Fibroblast of the aortic adventitia (primary cell): ENCODE measurements at regions not wholly inside any gene's neighbourhood (a gene's known extent, or its start where the extent isn't known, plus 50 kb on each side); places are given as distances from the start of the nearest gene placed in this dataset.

Source experiments
- DNase-seq: peaks from one replicate; pipeline ENCODE4 v3.0.0-alpha.2; 2010; ENCODE audit warnings: low read depth
- H3K4me3 ChIP-seq: 2 replicates; pipeline ENCODE4 v1.5.1; 2011; ENCODE audit warnings: low read depth, mild to moderate bottlenecking, control low read depth, low read length, moderate library complexity
- CTCF ChIP-seq: IDR thresholded peaks from 2 replicates; pipeline ENCODE4 v1.5.1; 2011; ENCODE audit warnings: mild to moderate bottlenecking, low read length, control low read depth, inconsistent platforms; ENCODE audit not compliant: insufficient read depth

GRCh38 chr14:103217538-103217937, 94.3 kb downstream of the TNFAIP2 start:
- no peak overlapping the region for H3K4me3 ChIP-seq
- no peak for DNase-seq
- TF ChIP-seq CTCF: no peak

GRCh38 chr14:103220134-103220981, 97.1 kb downstream of the TNFAIP2 start:
- TF ChIP-seq CTCF: no peak
- DNase-seq: no peak
- H3K4me3 ChIP-seq: peak overlapping the region; percentile 39

GRCh38 chr14:103220982-103221641, 97.9 kb downstream of the TNFAIP2 start:
- TF ChIP-seq CTCF: no peak
- DNase-seq: peak; percentile 8
- H3K4me3 ChIP-seq: peak overlapping the region; percentile 39

- H3K4me3 ChIP-seq: no peak overlapping the region
- TF ChIP-seq CTCF: no peak
- DNase-seq: no peak
Observed at GRCh38 chr14:103221781-103222358, 98.6 kb downstream of the TNFAIP2 start.

- no peak overlapping the region for H3K4me3 ChIP-seq
- DNase-seq: no peak
- no peak for TF ChIP-seq CTCF
Observed at GRCh38 chr14:103223818-103224352, 100.6 kb downstream of the TNFAIP2 start.

- no peak for TF ChIP-seq CTCF
- DNase-seq: no peak
- no peak overlapping the region for H3K4me3 ChIP-seq
Observed at GRCh38 chr14:103225062-103225461, 101.8 kb downstream of the TNFAIP2 start.
